ENCODE measurements at regions not wholly inside any gene's neighbourhood (a gene's known extent, or its start where the extent isn't known, plus 50 kb on each side); places are given as distances from the start of the nearest gene placed in this dataset.

DNA sequence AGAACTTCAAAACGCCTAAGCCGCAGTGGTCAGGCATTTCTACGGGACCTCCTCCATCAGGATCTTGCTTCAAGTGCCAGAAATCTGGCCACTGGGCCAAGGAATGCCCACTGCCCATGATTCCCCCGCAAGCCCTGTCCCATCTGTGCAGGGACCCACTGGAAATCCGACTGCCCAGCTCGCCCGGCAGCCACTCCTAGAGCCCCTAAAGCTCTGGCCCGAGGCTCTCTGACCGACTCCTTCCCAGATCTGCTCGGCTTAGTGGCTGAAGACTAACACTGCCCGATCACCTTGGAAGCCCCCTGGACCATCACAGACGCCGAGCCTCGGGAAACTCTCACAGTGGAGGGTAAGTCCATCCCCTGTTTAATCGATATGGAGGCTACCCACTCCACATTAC is 1113.0 kb upstream of the TMEM132C start:
- TF ChIP-seq, protein P1, sequence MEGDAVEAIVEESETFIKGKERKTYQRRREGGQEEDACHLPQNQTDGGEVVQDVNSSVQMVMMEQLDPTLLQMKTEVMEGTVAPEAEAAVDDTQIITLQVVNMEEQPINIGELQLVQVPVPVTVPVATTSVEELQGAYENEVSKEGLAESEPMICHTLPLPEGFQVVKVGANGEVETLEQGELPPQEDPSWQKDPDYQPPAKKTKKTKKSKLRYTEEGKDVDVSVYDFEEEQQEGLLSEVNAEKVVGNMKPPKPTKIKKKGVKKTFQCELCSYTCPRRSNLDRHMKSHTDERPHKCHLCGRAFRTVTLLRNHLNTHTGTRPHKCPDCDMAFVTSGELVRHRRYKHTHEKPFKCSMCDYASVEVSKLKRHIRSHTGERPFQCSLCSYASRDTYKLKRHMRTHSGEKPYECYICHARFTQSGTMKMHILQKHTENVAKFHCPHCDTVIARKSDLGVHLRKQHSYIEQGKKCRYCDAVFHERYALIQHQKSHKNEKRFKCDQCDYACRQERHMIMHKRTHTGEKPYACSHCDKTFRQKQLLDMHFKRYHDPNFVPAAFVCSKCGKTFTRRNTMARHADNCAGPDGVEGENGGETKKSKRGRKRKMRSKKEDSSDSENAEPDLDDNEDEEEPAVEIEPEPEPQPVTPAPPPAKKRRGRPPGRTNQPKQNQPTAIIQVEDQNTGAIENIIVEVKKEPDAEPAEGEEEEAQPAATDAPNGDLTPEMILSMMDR (IDR thresholded peaks at IDR 0.05): no peak
- TF ChIP-seq POLR2A (IDR thresholded peaks at IDR 0.05): no peak

All from heart left ventricle (tissue), 13 donors.